ENCODE measurements at regions not wholly inside any gene's neighbourhood (a gene's known extent, or its start where the extent isn't known, plus 50 kb on each side); places are given as distances from the start of the nearest gene placed in this dataset.

GRCh38 chr1:94325377-94326302 lies 88.3 kb upstream of the ARHGAP29 start:
- peak; percentile 99 for DNase-seq (ENCODE audit: low read depth)

- no peak for DNase-seq (ENCODE audit: low read depth)
Measured at GRCh38 chr1:94324178-94324544, 86.8 kb upstream of the ARHGAP29 start.

GRCh38 chr1:94323311-94324177 lies 86.2 kb upstream of the ARHGAP29 start:
- no peak for DNase-seq (ENCODE audit: low read depth)

- DNase-seq (ENCODE audit: low read depth), result peak; percentile 90
Measured at GRCh38 chr1:94322696-94323095, 85.3 kb upstream of the ARHGAP29 start.

GRCh38 chr1:94321662-94322061 lies 84.3 kb upstream of the ARHGAP29 start:
- DNase-seq (ENCODE audit: low read depth), result no peak

- no peak for DNase-seq (ENCODE audit: low read depth)
Measured at GRCh38 chr1:94319319-94320102, 82.1 kb upstream of the ARHGAP29 start.

GRCh38 chr1:94318505-94319030 lies 81.2 kb upstream of the ARHGAP29 start:
- no peak for DNase-seq (ENCODE audit: low read depth)

- no peak for DNase-seq (ENCODE audit: low read depth)
Measured at GRCh38 chr1:94317790-94318188, 80.4 kb upstream of the ARHGAP29 start.

GRCh38 chr1:94316836-94317789 lies 79.7 kb upstream of the ARHGAP29 start:
- no peak for DNase-seq (ENCODE audit: low read depth)

GRCh38 chr1:94316183-94316582 lies 78.8 kb upstream of the ARHGAP29 start:
- no peak for DNase-seq (ENCODE audit: low read depth)

- no peak for DNase-seq (ENCODE audit: low read depth)
Measured at GRCh38 chr1:94315552-94316116, 78.2 kb upstream of the ARHGAP29 start.

- DNase-seq (ENCODE audit: low read depth), result no peak
Measured at GRCh38 chr1:94314222-94314858, 77.0 kb upstream of the ARHGAP29 start.

- DNase-seq (ENCODE audit: low read depth), result no peak
Measured at GRCh38 chr1:94310570-94311270, 73.3 kb upstream of the ARHGAP29 start.

- no peak for DNase-seq (ENCODE audit: low read depth)
Measured at GRCh38 chr1:94309829-94310569, 72.6 kb upstream of the ARHGAP29 start.

- no peak for DNase-seq (ENCODE audit: low read depth)
Measured at GRCh38 chr1:94309216-94309615, 71.8 kb upstream of the ARHGAP29 start.

GRCh38 chr1:94306521-94306920 lies 69.1 kb upstream of the ARHGAP29 start:
- DNase-seq (ENCODE audit: low read depth), result no peak

- no peak for DNase-seq (ENCODE audit: low read depth)
Measured at GRCh38 chr1:94305704-94306103, 68.3 kb upstream of the ARHGAP29 start.

GRCh38 chr1:94304553-94304952 lies 67.2 kb upstream of the ARHGAP29 start:
- DNase-seq (ENCODE audit: low read depth), result no peak

GRCh38 chr1:94303005-94303404 lies 65.6 kb upstream of the ARHGAP29 start:
- DNase-seq (ENCODE audit: low read depth), result no peak

Data from HS-27A (cell line).